T-helper 2 cell treated with Interferon-gamma antibody and Interleukin-4, amounts not matched to agents 5 μg/mL and 100 μg/mL, for 36 hours (primary cell): ENCODE measurements at regions not wholly inside any gene's neighbourhood (a gene's known extent, or its start where the extent isn't known, plus 50 kb on each side); places are given as distances from the start of the nearest gene placed in this dataset.

Experiments
- DNase-seq: peaks from one replicate; pipeline ENCODE4 v3.0.0; 2021; ENCODE audit warnings: low spot score
- H3K27ac Mint-ChIP-seq: one replicate; pipeline ENCODE4 v1.8.0; 2021; ENCODE audit warnings: mild to moderate bottlenecking, mixed read lengths
- H3K27me3 Mint-ChIP-seq: one replicate; pipeline ENCODE4 v1.8.0; 2021; ENCODE audit warnings: low read depth, mixed read lengths
- H3K36me3 Mint-ChIP-seq: one replicate; pipeline ENCODE4 v1.8.0; 2021; ENCODE audit warnings: low read depth, mixed read lengths
- H3K4me1 Mint-ChIP-seq: one replicate; pipeline ENCODE4 v1.8.0; 2021; ENCODE audit warnings: low read depth, mixed read lengths
- H3K4me3 Mint-ChIP-seq: one replicate; pipeline ENCODE4 v1.8.0; 2022; ENCODE audit warnings: mild to moderate bottlenecking, moderate library complexity, mixed read lengths
- H3K9me3 Mint-ChIP-seq: one replicate; pipeline ENCODE4 v1.8.0; 2021; ENCODE audit warnings: mixed read lengths

GRCh38 chr5:103347716-103348423, 89.3 kb downstream of the MACIR start:
- Mint-ChIP-seq H3K4me1 (no peaks in the 10 kb centered on the region), H3K27me3 (peaks cover 27% of the 10 kb centered on the region), H3K36me3 (no peaks in the 10 kb centered on the region), H3K9me3 (no peaks in the 10 kb centered on the region), H3K27ac (no peak overlapping the region), H3K4me3 (no peak overlapping the region)
- no peak for DNase-seq

- Mint-ChIP-seq H3K4me3 (no peak overlapping the region), H3K27me3 (peaks cover 21% of the 10 kb centered on the region), H3K4me1 (peaks cover 3% of the 10 kb centered on the region), H3K36me3 (peaks cover 3% of the 10 kb centered on the region), H3K27ac (no peak overlapping the region), H3K9me3 (peaks cover 10% of the 10 kb centered on the region)
- DNase-seq = no peak
These were observed 87.7 kb downstream of the MACIR start for GRCh38 chr5:103346162-103346748.

- Mint-ChIP-seq H3K27ac (no peak overlapping the region), H3K9me3 (peaks cover 10% of the 10 kb centered on the region), H3K36me3 (peaks cover 3% of the 10 kb centered on the region), H3K4me3 (no peak overlapping the region), H3K4me1 (peaks cover 8% of the 10 kb centered on the region), H3K27me3 (peaks cover 19% of the 10 kb centered on the region)
- DNase-seq = no peak
These were observed 86.9 kb downstream of the MACIR start for GRCh38 chr5:103345461-103345860.

- peak; percentile 30 for DNase-seq
- Mint-ChIP-seq H3K4me1 (peaks cover 12% of the 10 kb centered on the region), H3K27me3 (peaks cover 19% of the 10 kb centered on the region), H3K4me3 (no peak overlapping the region), H3K9me3 (peaks cover 10% of the 10 kb centered on the region), H3K36me3 (peaks cover 3% of the 10 kb centered on the region), H3K27ac (peak overlapping the region; percentile 54)
These were observed 82.3 kb downstream of the MACIR start for GRCh38 chr5:103340717-103341388.

- DNase-seq = no peak
- Mint-ChIP-seq H3K36me3 (peaks cover 3% of the 10 kb centered on the region), H3K4me1 (peaks cover 12% of the 10 kb centered on the region), H3K4me3 (no peak overlapping the region), H3K9me3 (peaks cover 10% of the 10 kb centered on the region), H3K27me3 (peaks cover 19% of the 10 kb centered on the region), H3K27ac (no peak overlapping the region)
These were observed 81.6 kb downstream of the MACIR start for GRCh38 chr5:103340132-103340531.

GRCh38 chr5:103336941-103337340, 78.4 kb downstream of the MACIR start:
- peaks cover 3% of the 10 kb centered on the region for H3K9me3 Mint-ChIP-seq
- H3K27me3 Mint-ChIP-seq = peaks cover 16% of the 10 kb centered on the region
- no peak overlapping the region for H3K27ac Mint-ChIP-seq
- DNase-seq = no peak
- no peaks in the 10 kb centered on the region for H3K36me3 Mint-ChIP-seq
- no peak overlapping the region for H3K4me3 Mint-ChIP-seq
- peaks cover 12% of the 10 kb centered on the region for H3K4me1 Mint-ChIP-seq

- no peaks in the 10 kb centered on the region for H3K4me1 Mint-ChIP-seq
- H3K27me3 Mint-ChIP-seq = peaks cover 29% of the 10 kb centered on the region
- no peaks in the 10 kb centered on the region for H3K9me3 Mint-ChIP-seq
- no peak overlapping the region for H3K4me3 Mint-ChIP-seq
- H3K27ac Mint-ChIP-seq = no peak overlapping the region
- H3K36me3 Mint-ChIP-seq = no peaks in the 10 kb centered on the region
- DNase-seq = no peak
These were observed 74.8 kb downstream of the MACIR start for GRCh38 chr5:103333376-103333775.

GRCh38 chr5:103330875-103331274, 72.3 kb downstream of the MACIR start:
- H3K4me3 Mint-ChIP-seq = no peak overlapping the region
- no peak overlapping the region for H3K27ac Mint-ChIP-seq
- H3K4me1 Mint-ChIP-seq = no peaks in the 10 kb centered on the region
- H3K27me3 Mint-ChIP-seq = peaks cover 31% of the 10 kb centered on the region
- H3K36me3 Mint-ChIP-seq = no peaks in the 10 kb centered on the region
- no peaks in the 10 kb centered on the region for H3K9me3 Mint-ChIP-seq
- no peak for DNase-seq
